H1 (cell line): ENCODE measurements at regions not wholly inside any gene's neighbourhood (a gene's known extent, or its start where the extent isn't known, plus 50 kb on each side); places are given as distances from the start of the nearest gene placed in this dataset.

Source experiments
- CTBP2 ChIP-seq: IDR thresholded peaks from 2 replicates; pipeline ENCODE4 v1.7.0; 2011; ENCODE audit warnings: borderline replicate concordance, mild to moderate bottlenecking, moderate library complexity, mixed read lengths, low read length; ENCODE audit not compliant: insufficient read depth, insufficient read length
- KDM4A ChIP-seq: IDR thresholded peaks from one replicate; pipeline ENCODE4 v1.7.1; 2012; ENCODE audit warnings: low read depth, mild to moderate bottlenecking, moderate library complexity, low read length, inconsistent platforms; ENCODE audit not compliant: severe bottlenecking
- POLR2A ChIP-seq, 2 experiments: IDR thresholded peaks; 1 replicate in 1 of 2; 2 replicates in 1 of 2; pipeline ENCODE4 v1.6.1; 2011; ENCODE audit warnings: low read depth in 2 of 2, low read length in 2 of 2, mild to moderate bottlenecking in 2 of 2; ENCODE audit errors: control extremely low read depth in 1 of 2
- SAP30 ChIP-seq: fragments of 300-600 bp; sonication (generic); IDR thresholded peaks from 2 replicates; pipeline ENCODE4 v1.7.1; 2012; ENCODE audit warnings: low read length, moderate library complexity, mild to moderate bottlenecking, inconsistent platforms; ENCODE audit not compliant: insufficient read depth, insufficient replicate concordance

- TF ChIP-seq SAP30 (no peak), POLR2A (IDR thresholded peaks at IDR 0.05; ENCODE audit: control extremely low read depth in 1 of 2, low read depth in 2 of 2, low read length in 2 of 2) (no peak), CTBP2 (no peak), KDM4A (no peak)
Observed at GRCh38 chr10:3662775-3663174, 122.2 kb downstream of the KLF6 start (continued).
